ENCODE measurements at regions not wholly inside any gene's neighbourhood (a gene's known extent, or its start where the extent isn't known, plus 50 kb on each side); places are given as distances from the start of the nearest gene placed in this dataset.
"Not testable (repeated sequence)": the region's sequence is repeated elsewhere in the genome, so short reads cannot be mapped to it uniquely, and the experiment has no call there.

DNA sequence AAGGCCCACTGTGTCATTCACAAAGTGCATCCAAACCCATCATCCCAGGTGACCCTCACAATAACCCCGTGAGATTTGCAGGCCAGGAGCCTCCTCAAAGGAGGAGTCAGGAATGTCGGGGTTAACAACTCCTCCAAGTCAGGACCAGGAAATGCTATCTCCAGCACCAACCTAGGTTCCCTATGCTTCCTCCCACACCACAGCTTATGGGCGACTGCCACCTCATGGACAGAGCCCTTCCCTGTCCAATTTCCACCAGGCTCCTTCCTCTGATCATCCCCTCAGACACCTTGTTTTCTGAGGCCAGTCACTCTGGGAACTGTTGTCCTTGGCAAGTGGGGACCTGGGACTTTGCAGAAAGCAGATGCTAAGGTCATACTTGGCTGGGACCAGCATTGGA is 77.8 kb downstream of the LIMS3 start:
- H3K4me3 ChIP-seq (ENCODE audit: low read depth in 1 of 3, low read length in 3 of 3); H3K36me3 ChIP-seq (ENCODE audit: control insufficient read depth in 3 of 3, insufficient read depth in 2 of 3, low read depth in 1 of 3, low read length in 3 of 3); H3K27ac ChIP-seq (ENCODE audit: low read depth in 1 of 3, low read length in 2 of 3); H3K4me1 ChIP-seq (ENCODE audit: control insufficient read depth in 3 of 3, insufficient read depth in 2 of 3, low read depth in 1 of 3, low read length in 2 of 3); H3K9me3 ChIP-seq (ENCODE audit: control insufficient read depth in 2 of 2, insufficient read depth in 1 of 2, low read depth in 1 of 2, low read length in 1 of 2); H3K27me3 ChIP-seq (ENCODE audit: control insufficient read depth in 3 of 3, insufficient read depth in 3 of 3, low read length in 3 of 3); FAIRE-seq; DNase-seq: not testable (repeated sequence)
- WGBS, 3 donors = 0 to 41% methylated on average over 1 to 2 of the region's 3 CpGs; no CpG with 5 or more reads in 1 of the 3 donors

DNA sequence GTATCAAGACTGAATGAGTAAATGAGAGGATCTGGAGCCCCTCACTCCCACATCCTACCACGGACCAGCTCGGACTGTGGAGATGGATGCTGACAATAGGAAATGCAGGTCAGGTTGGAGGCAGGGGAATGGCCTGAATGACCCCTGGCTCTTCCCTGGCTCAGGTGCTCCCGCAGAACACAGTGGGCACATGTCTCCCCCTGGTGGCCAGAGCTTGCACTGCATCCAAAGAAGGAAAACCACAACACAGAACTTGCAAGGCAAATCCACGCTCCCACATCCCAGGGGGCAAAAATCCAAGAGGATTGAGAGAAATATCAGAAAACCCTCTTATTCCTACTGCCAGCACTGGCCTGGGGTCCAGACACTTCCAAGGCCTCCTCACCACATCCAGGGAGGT is 82.3 kb downstream of the LIMS3 start:
- not testable (repeated sequence) for H3K4me3 ChIP-seq (ENCODE audit: low read depth in 1 of 3, low read length in 3 of 3); H3K36me3 ChIP-seq (ENCODE audit: control insufficient read depth in 3 of 3, insufficient read depth in 2 of 3, low read depth in 1 of 3, low read length in 3 of 3); H3K27me3 ChIP-seq (ENCODE audit: control insufficient read depth in 3 of 3, insufficient read depth in 3 of 3, low read length in 3 of 3); H3K9me3 ChIP-seq (ENCODE audit: control insufficient read depth in 2 of 2, insufficient read depth in 1 of 2, low read depth in 1 of 2, low read length in 1 of 2); FAIRE-seq; H3K27ac ChIP-seq (ENCODE audit: low read depth in 1 of 3, low read length in 2 of 3); DNase-seq; H3K4me1 ChIP-seq (ENCODE audit: control insufficient read depth in 3 of 3, insufficient read depth in 2 of 3, low read depth in 1 of 3, low read length in 2 of 3)
- 53% methylated on average over 2 of the region's 4 CpGs; no CpG with 5 or more reads in 2 of the 3 donors for WGBS, 3 donors

DNA sequence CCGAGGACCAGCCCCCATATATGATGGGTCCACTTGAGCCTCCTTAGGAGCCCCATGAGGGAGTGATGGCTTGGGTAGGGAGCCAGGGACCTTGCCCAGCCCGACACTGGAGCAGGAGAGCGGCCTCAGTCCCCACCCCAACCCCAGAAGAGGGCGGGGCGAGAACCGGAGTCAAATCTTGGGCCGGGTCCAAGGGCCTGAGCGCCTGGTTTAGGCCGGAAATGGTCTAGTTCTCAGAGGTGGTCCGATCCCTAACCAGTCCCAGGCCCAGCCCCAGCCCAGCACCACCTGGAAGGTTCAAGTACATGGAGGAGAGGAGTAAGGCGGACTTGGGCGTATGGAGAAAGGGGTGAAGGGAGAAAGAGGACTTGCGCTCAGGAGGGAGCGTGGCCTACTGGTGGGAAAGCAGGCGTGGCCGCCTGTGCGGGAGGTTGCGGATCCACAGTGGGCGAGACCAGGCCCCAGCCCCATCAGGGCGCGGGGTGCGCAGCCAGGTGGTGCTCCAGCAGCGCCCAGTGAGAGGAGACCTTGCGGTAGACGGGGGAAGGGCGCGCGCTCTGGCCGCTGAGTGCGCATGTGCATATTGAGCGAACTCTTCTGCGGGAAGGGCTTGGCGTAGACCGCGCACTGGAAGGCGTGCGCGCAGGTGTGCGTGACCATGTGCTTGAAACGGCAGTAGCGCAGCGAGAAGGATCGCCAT is 88.1 kb downstream of the LIMS3 start:
- H3K27ac ChIP-seq (ENCODE audit: low read depth in 1 of 3, low read length in 2 of 3); FAIRE-seq; H3K4me3 ChIP-seq (ENCODE audit: low read depth in 1 of 3, low read length in 3 of 3); H3K27me3 ChIP-seq (ENCODE audit: control insufficient read depth in 3 of 3, insufficient read depth in 3 of 3, low read length in 3 of 3); H3K9me3 ChIP-seq (ENCODE audit: control insufficient read depth in 2 of 2, insufficient read depth in 1 of 2, low read depth in 1 of 2, low read length in 1 of 2); H3K4me1 ChIP-seq (ENCODE audit: control insufficient read depth in 3 of 3, insufficient read depth in 2 of 3, low read depth in 1 of 3, low read length in 2 of 3); H3K36me3 ChIP-seq (ENCODE audit: control insufficient read depth in 3 of 3, insufficient read depth in 2 of 3, low read depth in 1 of 3, low read length in 3 of 3); DNase-seq: not testable (repeated sequence)
- no CpG with 5 or more reads among the region's 43 CpGs for WGBS, 3 donors

DNA sequence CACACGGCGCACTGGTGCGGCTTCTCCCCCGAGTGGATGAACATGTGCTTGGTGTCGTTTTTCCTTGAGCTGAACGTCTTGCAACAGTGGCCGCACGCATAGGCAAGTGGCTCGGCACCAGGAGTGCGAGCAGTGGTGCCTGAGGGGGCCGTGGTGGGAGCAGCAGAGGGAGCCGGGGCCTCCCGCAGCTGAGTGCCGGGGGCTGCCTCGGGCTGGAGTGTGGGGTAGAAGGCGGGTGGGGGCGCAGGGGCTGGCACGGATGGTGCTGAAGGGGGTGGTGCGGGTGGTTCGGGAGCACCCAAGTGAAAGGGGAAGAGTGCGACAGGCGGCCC is 88.6 kb downstream of the LIMS3 start:
- DNase-seq; H3K4me1 ChIP-seq (ENCODE audit: control insufficient read depth in 3 of 3, insufficient read depth in 2 of 3, low read depth in 1 of 3, low read length in 2 of 3); H3K4me3 ChIP-seq (ENCODE audit: low read depth in 1 of 3, low read length in 3 of 3); FAIRE-seq; H3K9me3 ChIP-seq (ENCODE audit: control insufficient read depth in 2 of 2, insufficient read depth in 1 of 2, low read depth in 1 of 2, low read length in 1 of 2); H3K36me3 ChIP-seq (ENCODE audit: control insufficient read depth in 3 of 3, insufficient read depth in 2 of 3, low read depth in 1 of 3, low read length in 3 of 3); H3K27ac ChIP-seq (ENCODE audit: low read depth in 1 of 3, low read length in 2 of 3); H3K27me3 ChIP-seq (ENCODE audit: control insufficient read depth in 3 of 3, insufficient read depth in 3 of 3, low read length in 3 of 3): not testable (repeated sequence)
- whole genome bisulfite sequencing, 3 donors = no CpG with 5 or more reads among the region's 22 CpGs

DNA sequence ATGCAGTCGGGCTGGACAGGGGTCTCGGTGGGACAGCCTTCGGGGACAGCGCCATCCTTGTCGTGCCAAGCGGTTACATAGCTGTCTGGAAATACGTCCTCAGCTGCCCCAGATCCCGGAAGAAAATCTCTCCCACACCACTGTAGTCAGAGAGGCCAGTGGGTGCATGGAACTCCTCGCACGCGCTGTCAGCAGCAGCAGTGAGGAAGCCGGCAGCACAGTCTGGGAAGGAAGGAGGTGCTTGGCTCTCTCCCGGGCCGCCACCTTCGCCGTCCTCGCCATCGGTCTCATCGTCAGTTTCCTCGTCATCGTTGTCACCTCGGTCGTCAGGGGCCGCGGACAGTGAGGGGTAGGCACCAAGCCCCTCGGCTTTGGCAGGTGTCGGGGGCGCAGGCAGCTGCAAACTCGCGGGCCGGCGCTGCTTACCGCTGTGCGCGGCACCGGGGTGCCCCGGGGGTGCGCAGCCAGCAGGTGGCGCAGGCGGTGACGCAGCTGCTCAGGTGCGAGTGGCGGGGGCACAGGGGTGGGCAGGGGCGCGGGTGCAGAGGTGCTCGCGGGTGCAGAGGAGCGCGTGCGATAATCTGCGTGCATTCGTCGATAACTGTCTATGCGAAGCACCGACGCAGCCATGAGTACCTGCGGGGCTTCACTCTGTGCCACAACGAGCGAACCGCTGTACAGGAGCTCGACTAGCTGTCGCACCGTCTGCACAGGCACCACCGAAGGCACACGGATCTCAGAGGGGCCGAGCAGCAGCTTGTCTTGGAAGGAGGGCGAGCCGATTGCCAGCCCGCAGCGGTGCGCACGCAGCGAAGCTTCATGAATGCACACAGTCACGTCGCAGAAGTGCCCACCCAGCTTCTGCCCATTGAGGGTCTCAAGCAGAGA is 89.2 kb downstream of the LIMS3 start:
- H3K27me3 ChIP-seq (ENCODE audit: control insufficient read depth in 3 of 3, insufficient read depth in 3 of 3, low read length in 3 of 3); H3K4me3 ChIP-seq (ENCODE audit: low read depth in 1 of 3, low read length in 3 of 3); H3K4me1 ChIP-seq (ENCODE audit: control insufficient read depth in 3 of 3, insufficient read depth in 2 of 3, low read depth in 1 of 3, low read length in 2 of 3); H3K27ac ChIP-seq (ENCODE audit: low read depth in 1 of 3, low read length in 2 of 3); DNase-seq; H3K9me3 ChIP-seq (ENCODE audit: control insufficient read depth in 2 of 2, insufficient read depth in 1 of 2, low read depth in 1 of 2, low read length in 1 of 2); H3K36me3 ChIP-seq (ENCODE audit: control insufficient read depth in 3 of 3, insufficient read depth in 2 of 3, low read depth in 1 of 3, low read length in 3 of 3); FAIRE-seq: not testable (repeated sequence)
- WGBS, 3 donors = no CpG with 5 or more reads among the region's 75 CpGs

DNA sequence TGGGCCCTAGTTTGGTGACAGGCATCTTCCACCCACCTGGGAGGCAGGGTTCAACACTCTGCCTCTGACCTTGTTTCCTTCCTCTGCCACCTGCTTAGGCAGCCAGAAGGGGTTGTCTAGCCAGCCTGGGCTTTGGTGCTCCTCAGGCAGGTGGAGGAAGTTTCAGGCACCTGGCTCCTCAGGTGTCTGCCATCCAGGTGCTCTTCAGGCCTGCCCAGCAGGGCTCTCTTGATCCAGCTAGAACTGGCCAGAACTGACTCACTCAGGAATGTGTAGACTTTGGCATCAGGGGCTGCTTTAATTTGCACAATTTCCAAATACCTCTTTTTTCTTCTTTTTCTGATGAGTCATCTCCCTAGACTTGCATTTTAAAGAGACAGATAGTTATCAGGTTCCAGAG is 100.9 kb downstream of the LIMS3 start:
- H3K4me1 ChIP-seq (ENCODE audit: control insufficient read depth in 3 of 3, insufficient read depth in 2 of 3, low read depth in 1 of 3, low read length in 2 of 3); H3K9me3 ChIP-seq (ENCODE audit: control insufficient read depth in 2 of 2, insufficient read depth in 1 of 2, low read depth in 1 of 2, low read length in 1 of 2); DNase-seq; H3K27ac ChIP-seq (ENCODE audit: low read depth in 1 of 3, low read length in 2 of 3); H3K36me3 ChIP-seq (ENCODE audit: control insufficient read depth in 3 of 3, insufficient read depth in 2 of 3, low read depth in 1 of 3, low read length in 3 of 3); FAIRE-seq; H3K27me3 ChIP-seq (ENCODE audit: control insufficient read depth in 3 of 3, insufficient read depth in 3 of 3, low read length in 3 of 3); H3K4me3 ChIP-seq (ENCODE audit: low read depth in 1 of 3, low read length in 3 of 3): not testable (repeated sequence)

DNA sequence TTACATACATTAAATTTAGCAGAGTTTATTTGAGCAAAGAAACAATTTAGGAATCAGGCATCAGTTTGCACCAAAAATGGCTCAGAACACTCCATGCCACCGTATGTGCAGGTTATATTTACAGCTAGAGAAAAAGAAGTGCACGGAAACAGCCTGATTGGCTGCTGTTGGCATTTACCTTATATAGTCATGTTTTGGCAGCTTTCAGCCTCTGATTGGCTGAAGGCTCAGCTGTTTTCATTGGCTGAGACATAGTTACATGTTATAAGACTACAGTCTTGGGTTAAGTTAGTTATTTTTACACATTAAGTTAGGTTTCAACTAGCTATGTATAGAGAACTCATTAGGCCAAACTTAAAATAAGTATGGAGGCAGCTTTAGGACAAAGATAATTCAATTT is 104.0 kb downstream of the LIMS3 start:
- FAIRE-seq; H3K36me3 ChIP-seq (ENCODE audit: control insufficient read depth in 3 of 3, insufficient read depth in 2 of 3, low read depth in 1 of 3, low read length in 3 of 3); H3K27ac ChIP-seq (ENCODE audit: low read depth in 1 of 3, low read length in 2 of 3); H3K9me3 ChIP-seq (ENCODE audit: control insufficient read depth in 2 of 2, insufficient read depth in 1 of 2, low read depth in 1 of 2, low read length in 1 of 2); H3K4me3 ChIP-seq (ENCODE audit: low read depth in 1 of 3, low read length in 3 of 3); H3K27me3 ChIP-seq (ENCODE audit: control insufficient read depth in 3 of 3, insufficient read depth in 3 of 3, low read length in 3 of 3); H3K4me1 ChIP-seq (ENCODE audit: control insufficient read depth in 3 of 3, insufficient read depth in 2 of 3, low read depth in 1 of 3, low read length in 2 of 3); DNase-seq: not testable (repeated sequence)
- WGBS, 3 donors = no CpG with 5 or more reads among the region's 2 CpGs

DNA sequence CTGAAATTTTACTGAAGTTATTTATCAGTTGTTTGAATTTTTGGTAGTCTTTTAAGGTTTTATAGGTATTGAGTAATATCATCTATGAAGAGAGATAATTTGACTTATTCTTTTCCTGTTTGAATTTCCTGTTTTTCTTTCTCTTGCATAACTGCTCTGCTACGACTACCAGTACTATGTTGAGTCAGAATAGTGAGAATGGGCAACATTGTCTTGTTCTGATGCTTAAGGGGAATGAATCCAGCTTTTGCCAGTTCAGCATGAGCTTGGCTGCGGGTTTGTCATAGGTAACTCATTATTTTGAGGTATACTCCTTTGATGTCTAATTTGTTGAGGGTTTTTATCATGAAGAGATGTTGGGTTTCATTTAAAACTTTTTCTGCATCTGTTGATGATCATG is 102.2 kb downstream of the MALL start:
- not testable (repeated sequence) for H3K36me3 ChIP-seq (ENCODE audit: control insufficient read depth in 3 of 3, insufficient read depth in 2 of 3, low read depth in 1 of 3, low read length in 3 of 3); H3K27ac ChIP-seq (ENCODE audit: low read depth in 1 of 3, low read length in 2 of 3); H3K27me3 ChIP-seq (ENCODE audit: control insufficient read depth in 3 of 3, insufficient read depth in 3 of 3, low read length in 3 of 3); H3K9me3 ChIP-seq (ENCODE audit: control insufficient read depth in 2 of 2, insufficient read depth in 1 of 2, low read depth in 1 of 2, low read length in 1 of 2); H3K4me1 ChIP-seq (ENCODE audit: control insufficient read depth in 3 of 3, insufficient read depth in 2 of 3, low read depth in 1 of 3, low read length in 2 of 3); DNase-seq; H3K4me3 ChIP-seq (ENCODE audit: low read depth in 1 of 3, low read length in 3 of 3); FAIRE-seq
- WGBS, 3 donors = no CpG with 5 or more reads among the region's 2 CpGs
